SK-N-MC (cell line): ENCODE measurements at regions not wholly inside any gene's neighbourhood (a gene's known extent, or its start where the extent isn't known, plus 50 kb on each side); places are given as distances from the start of the nearest gene placed in this dataset.
"Not testable (repeated sequence)": the region's sequence is repeated elsewhere in the genome, so short reads cannot be mapped to it uniquely, and the experiment has no call there.

Source experiments
- DNase-seq: peaks from one replicate; pipeline ENCODE4 v3.0.0-alpha.2; 2011; ENCODE audit warnings: low read depth, low spot score
- H3K27ac ChIP-seq: fragments of 200-600 bp; sonication (generic); 2 replicates; pipeline ENCODE4 v1.5.1; 2016; ENCODE audit warnings: mixed run types
- H3K36me3 ChIP-seq: fragments of 200-600 bp; sonication (generic); 2 replicates; pipeline ENCODE4 v1.6.1; 2017; ENCODE audit warnings: antibody characterized with exemption, low read length, mixed read lengths; ENCODE audit not compliant: insufficient read depth
- H3K4me3 ChIP-seq: fragments of 200-600 bp; sonication (generic); 2 replicates; pipeline ENCODE4 v1.5.1; 2016
- H3K9ac ChIP-seq: fragments of 200-600 bp; sonication (generic); 2 replicates; pipeline ENCODE4 v1.8.0; 2017; ENCODE audit warnings: mixed run types, mixed read lengths; ENCODE audit not compliant: insufficient read length
- H3K9me3 ChIP-seq: fragments of 200-600 bp; sonication (generic); 2 replicates; pipeline ENCODE4 v1.6.1; 2017; ENCODE audit warnings: low read depth, mild to moderate bottlenecking, antibody characterized with exemption, low read length, moderate library complexity, mixed read lengths
- EZH2 ChIP-seq: fragments of 200-600 bp; sonication (generic); IDR thresholded peaks from one replicate; pipeline ENCODE4 v1.6.1; 2017; ENCODE audit warnings: antibody characterized with exemption
- FOXP2 ChIP-seq: optimal IDR thresholded peaks from 2 replicates; pipeline ENCODE3; 2011; ENCODE audit warnings: mild to moderate bottlenecking, moderate library complexity; ENCODE audit not compliant: insufficient read depth; ENCODE audit errors: extremely low read length, control extremely low read depth
- POLR2AphosphoS5 ChIP-seq: IDR thresholded peaks from 2 replicates; pipeline ENCODE4 v1.6.1; 2012; ENCODE audit warnings: mild to moderate bottlenecking, low read depth, low read length, borderline replicate concordance

- Histone ChIP-seq H3K27ac (no peak overlapping the region), H3K4me3 (no peak overlapping the region), H3K9me3 (no peaks in the 10 kb centered on the region), H3K9ac (no peak overlapping the region), H3K36me3 (no peaks in the 10 kb centered on the region)
- no peak for DNase-seq
- TF ChIP-seq POLR2AphosphoS5, result no peak
- TF ChIP-seq EZH2, result no peak
- no peak for TF ChIP-seq FOXP2
Measured at GRCh38 chr20:51176446-51176845, 153.5 kb upstream of the KCNG1 start.

DNA sequence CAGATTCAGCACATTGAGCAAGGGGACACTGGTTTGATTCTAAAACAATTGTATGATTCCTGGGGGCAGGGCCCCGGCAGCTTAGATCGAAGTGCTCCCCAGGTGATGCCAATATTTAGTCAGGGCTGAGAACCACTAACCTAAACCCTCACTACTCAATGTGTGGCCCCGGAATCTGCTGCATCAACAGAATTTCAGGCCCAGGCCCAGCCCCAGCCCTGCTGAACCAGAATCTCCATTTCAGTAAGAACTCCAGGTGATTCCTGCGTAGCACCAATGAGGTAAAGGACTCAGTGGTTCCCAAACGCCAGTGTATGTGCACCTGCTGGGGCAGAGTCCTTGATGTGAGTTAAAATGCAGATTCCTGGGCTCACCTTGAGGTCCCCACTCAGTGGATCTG is 152.8 kb upstream of the KCNG1 start:
- Histone ChIP-seq H3K9ac (no peak overlapping the region), H3K4me3 (no peak overlapping the region), H3K9me3 (no peaks in the 10 kb centered on the region), H3K36me3 (no peaks in the 10 kb centered on the region), H3K27ac (no peak overlapping the region)
- TF ChIP-seq POLR2AphosphoS5, result no peak
- no peak for DNase-seq

DNA sequence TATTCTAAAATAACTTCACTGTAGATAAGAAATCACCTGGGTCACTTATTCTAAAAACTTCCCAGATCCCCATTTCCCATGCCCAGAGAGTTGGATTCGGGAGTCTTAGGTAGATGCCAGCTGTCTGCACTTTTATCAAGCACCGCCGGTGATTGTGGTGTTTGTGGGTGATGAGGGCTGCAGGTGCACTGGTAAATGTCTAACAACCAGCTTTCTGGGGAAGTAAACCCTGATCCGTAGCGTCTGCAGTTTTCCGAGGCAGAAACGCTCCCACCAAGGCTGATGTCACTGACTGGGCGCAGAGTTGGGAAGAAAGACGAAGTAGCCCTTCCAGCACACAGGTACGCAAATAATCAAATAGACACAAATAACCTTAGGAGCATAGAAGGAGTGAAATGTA is 152.2 kb upstream of the KCNG1 start:
- Histone ChIP-seq H3K4me3 (no peak overlapping the region), H3K36me3 (no peaks in the 10 kb centered on the region), H3K9me3 (no peaks in the 10 kb centered on the region), H3K27ac (no peak overlapping the region), H3K9ac (no peak overlapping the region)
- DNase-seq, result no peak
- TF ChIP-seq FOXP2 (no peak), POLR2AphosphoS5 (no peak), EZH2 (no peak)

DNA sequence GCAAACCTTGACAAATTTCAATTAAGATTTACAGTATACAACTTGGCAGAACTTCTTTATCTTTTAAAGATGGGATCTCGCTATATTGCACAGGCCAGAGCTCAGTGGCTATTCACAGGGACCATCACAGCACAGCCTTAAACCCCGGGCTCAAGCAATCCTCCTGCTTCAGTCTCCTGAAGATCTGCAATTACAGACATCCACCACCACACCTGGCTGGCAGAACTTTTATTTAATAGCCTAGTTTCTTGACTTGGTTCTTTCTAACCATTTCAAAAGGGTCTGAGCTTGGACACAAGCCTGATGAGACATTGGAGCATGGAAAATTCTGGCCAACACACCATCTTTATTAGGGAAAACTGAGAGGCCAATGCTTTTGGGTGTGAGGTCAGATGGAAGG is 151.6 kb upstream of the KCNG1 start:
- Histone ChIP-seq H3K27ac (no peak overlapping the region), H3K4me3 (no peak overlapping the region), H3K9me3 (no peaks in the 10 kb centered on the region), H3K9ac (no peak overlapping the region), H3K36me3 (no peaks in the 10 kb centered on the region)
- no peak for DNase-seq
- no peak for TF ChIP-seq EZH2

GRCh38 chr20:51172558-51173428 is 149.9 kb upstream of the KCNG1 start:
- Histone ChIP-seq H3K36me3 (no peaks in the 10 kb centered on the region), H3K4me3 (no peak overlapping the region), H3K9me3 (no peaks in the 10 kb centered on the region), H3K27ac (no peak overlapping the region), H3K9ac (no peak overlapping the region)
- TF ChIP-seq EZH2 (no peak), FOXP2 (no peak), POLR2AphosphoS5 (no peak)
- no peak for DNase-seq

DNA sequence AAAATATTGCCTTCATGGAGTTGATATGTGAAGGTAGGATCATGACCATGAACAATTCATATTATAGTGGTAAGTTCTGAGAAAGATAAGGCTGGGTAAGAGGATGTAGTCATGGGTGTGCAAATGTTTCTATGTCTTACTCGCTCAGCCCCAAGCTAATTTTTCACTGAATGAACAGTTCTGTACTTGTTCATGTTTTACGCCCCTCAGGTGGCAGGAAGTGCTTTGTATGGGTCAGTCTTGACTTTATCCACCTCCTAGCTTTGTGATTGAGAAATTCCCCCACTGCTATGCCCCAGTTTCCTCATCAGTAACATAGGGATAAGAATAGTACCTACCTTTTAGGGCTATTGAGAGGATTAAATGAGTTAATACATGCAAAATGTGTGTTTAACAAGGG is 148.2 kb upstream of the KCNG1 start:
- Histone ChIP-seq H3K36me3 (no peaks in the 10 kb centered on the region), H3K4me3 (no peak overlapping the region), H3K27ac (no peak overlapping the region), H3K9me3 (no peaks in the 10 kb centered on the region), H3K9ac (no peak overlapping the region)
- DNase-seq, result no peak
- no peak for TF ChIP-seq POLR2AphosphoS5

GRCh38 chr20:51169813-51170212 is 146.9 kb upstream of the KCNG1 start:
- DNase-seq, result no peak
- Histone ChIP-seq H3K9ac (no peak overlapping the region), H3K36me3 (no peaks in the 10 kb centered on the region), H3K27ac (no peak overlapping the region), H3K9me3 (no peaks in the 10 kb centered on the region), H3K4me3 (no peak overlapping the region)
- no peak for TF ChIP-seq EZH2

DNA sequence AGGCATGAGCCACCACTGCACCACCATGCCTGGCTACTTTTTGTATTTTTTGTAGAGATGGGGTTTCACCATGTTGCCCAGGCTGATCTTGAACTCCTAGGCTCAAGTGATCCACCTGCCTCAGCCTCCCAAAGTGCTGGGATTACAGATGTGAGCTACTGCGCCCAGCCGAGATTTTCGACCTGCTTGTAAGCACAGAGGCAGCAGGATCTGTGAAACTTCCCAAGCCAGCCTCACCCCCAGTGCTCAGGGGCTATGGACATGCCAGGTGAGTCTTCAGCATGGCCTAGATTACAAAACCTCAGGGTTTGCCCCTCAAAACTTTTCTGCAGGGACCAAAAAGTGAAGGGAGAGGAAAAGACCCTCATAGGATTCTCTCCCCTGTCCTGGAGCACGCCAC is 145.0 kb upstream of the KCNG1 start:
- not testable (repeated sequence) for DNase-seq, H3K27ac ChIP-seq, H3K36me3 ChIP-seq, H3K9ac ChIP-seq, H3K4me3 ChIP-seq, H3K9me3 ChIP-seq

- TF ChIP-seq POLR2AphosphoS5, result no peak
- TF ChIP-seq FOXP2, result no peak
- TF ChIP-seq EZH2, result no peak
- Histone ChIP-seq H3K9me3 (no peaks in the 10 kb centered on the region), H3K4me3 (no peak overlapping the region), H3K27ac (no peak overlapping the region), H3K9ac (no peak overlapping the region), H3K36me3 (no peaks in the 10 kb centered on the region)
- DNase-seq, result no peak
Measured at GRCh38 chr20:51166489-51166888, 143.6 kb upstream of the KCNG1 start.
